ENCODE measurements at regions not wholly inside any gene's neighbourhood (a gene's known extent, or its start where the extent isn't known, plus 50 kb on each side); places are given as distances from the start of the nearest gene placed in this dataset.

DNA sequence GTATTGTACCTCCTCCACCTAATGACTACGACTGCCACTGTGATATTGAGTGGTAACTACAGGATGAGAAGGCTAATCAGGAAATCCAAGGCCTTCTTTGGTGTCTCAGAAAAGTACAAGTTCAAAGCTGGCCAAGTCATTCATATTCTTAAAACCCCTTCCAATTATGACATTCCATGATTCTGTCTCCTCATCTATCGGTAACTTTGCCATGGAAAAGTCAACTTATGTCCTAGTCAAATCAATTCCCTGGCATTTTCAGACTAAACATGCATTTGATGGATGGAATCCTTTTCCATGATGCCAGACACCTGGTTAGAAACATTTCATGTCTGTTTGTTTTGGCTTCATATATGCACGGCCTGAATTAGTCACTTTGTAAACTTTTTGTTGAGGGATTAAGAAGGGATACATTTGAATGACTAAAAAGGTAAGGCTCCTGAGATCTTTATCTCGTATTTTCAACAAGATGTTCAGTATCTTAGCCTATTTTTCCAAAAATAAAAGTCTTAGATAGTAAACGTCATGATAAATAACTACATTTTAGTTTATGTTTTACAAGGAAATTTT, 186.5 kb downstream of the NHLRC3 start:
- TF ChIP-seq CTCF (conservative IDR thresholded peaks at IDR 0.05 in 1 of 2, IDR thresholded peaks at IDR 0.05 in 1 of 2; ENCODE audit: low read depth in 1 of 2, low read length in 2 of 2) (no peak), EZH2 (IDR thresholded peaks at IDR 0.05; ENCODE audit: low read length, missing control alignments) (no peak)
